ENCODE measurements at regions not wholly inside any gene's neighbourhood (a gene's known extent, or its start where the extent isn't known, plus 50 kb on each side); places are given as distances from the start of the nearest gene placed in this dataset.

- Histone ChIP-seq H2AFZ (no peak overlapping the region), H3F3A (ENCODE audit: insufficient read depth, low read depth) (no peaks in the 10 kb centered on the region), H3K4me2 (no peak overlapping the region), H3K9me3 (ENCODE audit: insufficient read depth, low read depth) (no peaks in the 10 kb centered on the region; the same call in 1 of the 2 replicates), H3K27ac (no peak overlapping the region), H3K9me2 (ENCODE audit: insufficient read depth) (no peaks in the 10 kb centered on the region; the same call in 1 of the 2 replicates), H3K36me3 (ENCODE audit: low read depth) (no peaks in the 10 kb centered on the region), H3K79me2 (ENCODE audit: low read depth) (no peaks in the 10 kb centered on the region), H3K4me3 (no peak overlapping the region), H3K4me1 (replicated peaks; ENCODE audit: insufficient read depth) (no peaks in the 10 kb centered on the region), H4K20me1 (ENCODE audit: insufficient read depth) (no peaks in the 10 kb centered on the region), H3K27me3 (ENCODE audit: insufficient read depth, low read depth) (no peaks in the 10 kb centered on the region)
- CTCF ChIA-PET = no interaction called here
- POLR2A ChIA-PET (ENCODE audit: unreplicated experiment) = no interaction called here
- no peak for TF ChIP-seq EZH2 (IDR thresholded peaks at IDR 0.05; ENCODE audit: low read depth)
- no peak for TF ChIP-seq CTCF (conservative IDR thresholded peaks at IDR 0.05)
- BruUV-seq (replicated peaks) = no TSS peak
- intact Hi-C loops (cut with micrococcal nuclease; ENCODE audit: unreplicated experiment) = no loop called here
- DNase-seq = no peak
Observed at GRCh38 chr1:177737456-177737855, 232.4 kb downstream of the SEC16B start.

- no peaks in the 10 kb centered on the region for H3K79me2 ChIP-seq (ENCODE audit: low read depth)
- POLR2A ChIA-PET (ENCODE audit: unreplicated experiment) = no interaction called here
- BruUV-seq (replicated peaks) = no TSS peak
Observed at GRCh38 chr1:177732178-177732577, 237.7 kb downstream of the SEC16B start.

GRCh38 chr1:177729646-177730045, 240.2 kb downstream of the SEC16B start:
- Histone ChIP-seq H3F3A (ENCODE audit: insufficient read depth, low read depth) (no peaks in the 10 kb centered on the region), H4K20me1 (ENCODE audit: insufficient read depth) (no peaks in the 10 kb centered on the region), H3K4me3 (no peak overlapping the region), H3K4me2 (no peak overlapping the region), H3K36me3 (ENCODE audit: low read depth) (no peaks in the 10 kb centered on the region), H3K27ac (no peak overlapping the region), H2AFZ (no peak overlapping the region), H3K9me2 (ENCODE audit: insufficient read depth) (0 out of 2 replicates have a peak, but pooled peaks cover 4% of the 10 kb centered on the region), H3K79me2 (ENCODE audit: low read depth) (no peaks in the 10 kb centered on the region), H3K9me3 (ENCODE audit: insufficient read depth, low read depth) (no peaks in the 10 kb centered on the region), H3K27me3 (ENCODE audit: insufficient read depth, low read depth) (no peaks in the 10 kb centered on the region), H3K4me1 (replicated peaks; ENCODE audit: insufficient read depth) (no peaks in the 10 kb centered on the region)
- CTCF ChIA-PET = no interaction called here
- POLR2A ChIA-PET (ENCODE audit: unreplicated experiment) = interaction anchor here (0.5 kb wide), 1 partner anchor 590 kb away, joined by 7 read pairs; no protein-coding TSS in a partner anchor
- BruUV-seq (replicated peaks) = no TSS peak
- DNase-seq = no peak
- intact Hi-C loops (cut with micrococcal nuclease; ENCODE audit: unreplicated experiment) = no loop called here
- TF ChIP-seq CTCF (conservative IDR thresholded peaks at IDR 0.05) (no peak), EZH2 (IDR thresholded peaks at IDR 0.05; ENCODE audit: low read depth) (no peak)

More at GRCh38 chr1:177732178-177732577, 237.7 kb downstream of the SEC16B start:
- Histone ChIP-seq H2AFZ (no peak overlapping the region), H3K27ac (no peak overlapping the region), H3K27me3 (ENCODE audit: insufficient read depth, low read depth) (no peaks in the 10 kb centered on the region), H4K20me1 (ENCODE audit: insufficient read depth) (no peaks in the 10 kb centered on the region), H3K9me3 (ENCODE audit: insufficient read depth, low read depth) (no peaks in the 10 kb centered on the region; the same call in 1 of the 2 replicates), H3F3A (ENCODE audit: insufficient read depth, low read depth) (no peaks in the 10 kb centered on the region), H3K36me3 (ENCODE audit: low read depth) (no peaks in the 10 kb centered on the region), H3K4me1 (replicated peaks; ENCODE audit: insufficient read depth) (no peaks in the 10 kb centered on the region), H3K4me3 (no peak overlapping the region), H3K4me2 (no peak overlapping the region), H3K9me2 (ENCODE audit: insufficient read depth) (peaks cover 4% of the 10 kb centered on the region; the same call in 1 of the 2 replicates)
- DNase-seq = no peak
- intact Hi-C loops (cut with micrococcal nuclease; ENCODE audit: unreplicated experiment) = no loop called here
- no peak for TF ChIP-seq EZH2 (IDR thresholded peaks at IDR 0.05; ENCODE audit: low read depth)
- TF ChIP-seq CTCF (conservative IDR thresholded peaks at IDR 0.05) = no peak
- CTCF ChIA-PET = no interaction called here

Measured in PC-9 (cell line).